ENCODE measurements at regions not wholly inside any gene's neighbourhood (a gene's known extent, or its start where the extent isn't known, plus 50 kb on each side); places are given as distances from the start of the nearest gene placed in this dataset.

DNA sequence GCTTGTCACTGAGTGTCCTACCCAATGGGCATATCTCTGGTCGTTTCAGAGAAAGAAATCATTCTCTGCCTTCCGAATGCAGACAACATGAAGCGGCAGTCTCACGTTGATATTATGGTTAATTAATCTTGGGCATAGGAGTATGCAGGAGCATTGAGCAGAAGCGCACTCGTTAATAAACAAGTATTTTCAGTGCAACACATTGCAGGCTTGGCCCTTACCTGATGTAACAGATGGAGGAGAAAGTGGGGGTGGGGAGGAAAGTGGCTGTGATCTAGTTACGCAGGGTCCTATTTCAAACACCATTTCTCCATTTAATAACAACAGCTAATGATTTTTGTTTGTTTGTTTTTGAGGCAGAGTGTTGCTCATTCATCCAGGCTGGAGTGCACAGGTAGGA, 414.0 kb upstream of the RBFOX1 start:
- DNase-seq (ENCODE audit: low read depth) = no peak
- TF ChIP-seq, protein P1, sequence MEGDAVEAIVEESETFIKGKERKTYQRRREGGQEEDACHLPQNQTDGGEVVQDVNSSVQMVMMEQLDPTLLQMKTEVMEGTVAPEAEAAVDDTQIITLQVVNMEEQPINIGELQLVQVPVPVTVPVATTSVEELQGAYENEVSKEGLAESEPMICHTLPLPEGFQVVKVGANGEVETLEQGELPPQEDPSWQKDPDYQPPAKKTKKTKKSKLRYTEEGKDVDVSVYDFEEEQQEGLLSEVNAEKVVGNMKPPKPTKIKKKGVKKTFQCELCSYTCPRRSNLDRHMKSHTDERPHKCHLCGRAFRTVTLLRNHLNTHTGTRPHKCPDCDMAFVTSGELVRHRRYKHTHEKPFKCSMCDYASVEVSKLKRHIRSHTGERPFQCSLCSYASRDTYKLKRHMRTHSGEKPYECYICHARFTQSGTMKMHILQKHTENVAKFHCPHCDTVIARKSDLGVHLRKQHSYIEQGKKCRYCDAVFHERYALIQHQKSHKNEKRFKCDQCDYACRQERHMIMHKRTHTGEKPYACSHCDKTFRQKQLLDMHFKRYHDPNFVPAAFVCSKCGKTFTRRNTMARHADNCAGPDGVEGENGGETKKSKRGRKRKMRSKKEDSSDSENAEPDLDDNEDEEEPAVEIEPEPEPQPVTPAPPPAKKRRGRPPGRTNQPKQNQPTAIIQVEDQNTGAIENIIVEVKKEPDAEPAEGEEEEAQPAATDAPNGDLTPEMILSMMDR (IDR thresholded peaks at IDR 0.05; ENCODE audit: insufficient read depth, low read depth, low read length, missing control alignments) = no peak

DNA sequence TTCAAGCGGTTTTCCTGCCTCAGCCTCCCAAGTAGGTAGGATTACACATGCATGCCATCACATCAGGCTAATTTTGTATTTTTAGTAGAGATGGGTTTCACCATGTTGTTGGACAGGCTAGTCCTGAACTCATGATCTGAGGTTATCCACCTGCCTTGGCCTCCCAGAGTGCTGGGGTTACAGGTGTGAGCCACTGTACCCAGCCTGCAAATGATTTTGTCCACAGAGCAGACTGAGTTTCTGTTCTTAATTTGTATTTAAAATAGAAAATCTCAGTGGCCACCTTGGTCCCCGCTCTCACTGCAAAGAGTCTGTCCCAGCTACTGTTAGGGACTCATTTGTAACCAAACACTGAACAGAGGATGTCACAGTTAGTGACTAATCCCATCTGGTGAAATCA, 415.7 kb upstream of the RBFOX1 start:
- DNase-seq (ENCODE audit: low read depth) = no peak
- H3K4me3 ChIP-seq (ENCODE audit: low read length) = no peak overlapping the region

More for the DNA sequence above, 414.0 kb upstream of the RBFOX1 start:
- no peak overlapping the region for H3K4me3 ChIP-seq (ENCODE audit: low read length)

DNA sequence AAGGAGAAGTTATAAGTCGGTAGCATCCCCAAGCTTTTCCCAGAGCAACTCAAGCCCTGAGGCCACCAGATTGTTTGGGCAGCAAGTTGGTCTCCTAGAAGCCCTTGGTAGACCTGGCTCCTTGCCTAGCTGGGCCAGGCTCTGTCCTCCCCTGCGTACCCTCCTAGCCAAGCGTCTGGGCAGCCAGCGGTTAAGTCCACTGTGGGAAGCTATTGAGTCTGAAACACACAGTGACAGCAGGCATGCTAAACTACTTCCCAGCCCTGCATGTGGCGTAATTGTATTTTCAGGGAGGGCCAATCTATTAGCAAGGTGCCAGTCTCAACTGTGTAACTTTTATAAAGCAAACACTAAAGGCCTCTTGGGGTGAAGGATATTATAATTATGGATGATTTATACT, 419.1 kb upstream of the RBFOX1 start:
- no peak overlapping the region for H3K4me3 ChIP-seq (ENCODE audit: low read length)
- no peak for DNase-seq (ENCODE audit: low read depth)
- TF ChIP-seq, protein P1 (IDR thresholded peaks at IDR 0.05; ENCODE audit: insufficient read depth, low read depth, low read length, missing control alignments) = no peak

More for the DNA sequence above, 415.7 kb upstream of the RBFOX1 start:
- TF ChIP-seq, protein P1 (IDR thresholded peaks at IDR 0.05; ENCODE audit: insufficient read depth, low read depth, low read length, missing control alignments) = no peak

DNA sequence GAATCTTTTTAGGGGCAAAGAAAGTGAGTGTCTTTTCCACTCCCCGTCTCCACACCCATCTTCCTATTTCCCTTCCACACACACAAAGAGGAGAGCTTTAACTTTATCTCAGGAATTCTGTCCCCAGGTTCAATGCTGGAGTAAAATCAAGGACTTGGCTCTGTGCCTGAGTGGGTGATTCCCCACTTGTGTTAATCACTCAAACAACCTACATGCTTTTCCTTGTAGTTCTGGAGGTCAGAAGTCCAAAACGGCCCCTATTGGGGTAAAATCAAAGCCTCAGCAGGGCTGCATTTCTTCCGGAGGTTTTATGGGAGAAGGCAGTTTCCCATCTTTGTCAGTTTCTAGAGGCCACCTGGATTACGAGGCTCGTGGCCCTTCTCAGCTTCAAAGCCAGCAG, 422.3 kb upstream of the RBFOX1 start:
- TF ChIP-seq, protein P1 (IDR thresholded peaks at IDR 0.05; ENCODE audit: insufficient read depth, low read depth, low read length, missing control alignments) = no peak
- no peak overlapping the region for H3K4me3 ChIP-seq (ENCODE audit: low read length)
- DNase-seq (ENCODE audit: low read depth) = no peak

DNA sequence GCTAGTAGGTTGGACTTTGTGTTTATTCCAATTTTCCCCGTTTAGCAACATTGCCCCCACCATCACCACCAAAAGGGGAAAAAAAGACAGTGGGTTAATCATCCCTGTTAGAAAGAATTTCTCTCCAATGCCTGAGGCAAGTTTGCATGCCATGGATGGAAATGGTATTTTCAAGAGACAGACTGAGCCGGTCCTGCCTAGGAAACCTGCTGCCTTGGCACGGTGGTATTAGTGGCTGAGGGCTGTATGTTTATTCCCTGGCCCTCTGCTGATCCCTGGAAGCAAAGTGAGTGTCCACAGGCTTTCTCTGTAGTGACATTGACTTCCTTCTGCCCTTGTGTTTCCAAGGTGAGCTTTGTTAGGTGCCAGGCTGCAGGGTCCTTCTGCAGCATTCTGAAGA, 427.0 kb upstream of the RBFOX1 start:
- no peak overlapping the region for H3K4me3 ChIP-seq (ENCODE audit: low read length)
- no peak for DNase-seq (ENCODE audit: low read depth)
- TF ChIP-seq, protein P1 (IDR thresholded peaks at IDR 0.05; ENCODE audit: insufficient read depth, low read depth, low read length, missing control alignments) = no peak

DNA sequence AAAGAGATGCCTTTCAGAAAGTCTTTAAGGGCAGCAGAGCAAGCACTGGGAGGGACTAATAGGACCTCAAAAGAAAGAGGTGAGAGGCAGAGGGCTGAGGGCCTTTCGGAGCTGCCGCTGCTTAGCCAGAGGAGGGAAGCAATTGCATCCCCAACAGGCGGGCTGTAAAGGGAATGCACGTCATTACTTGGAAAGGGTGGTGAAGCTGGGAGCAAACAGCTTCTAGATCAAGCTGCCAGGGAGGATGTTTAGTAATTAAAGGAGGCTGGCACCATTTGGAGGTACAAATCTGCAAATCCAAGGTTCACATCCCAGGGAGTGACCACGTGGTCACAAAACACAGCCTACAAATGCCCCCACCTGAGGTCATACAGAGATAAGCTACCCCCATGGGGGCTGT, 429.0 kb upstream of the RBFOX1 start:
- no peak for DNase-seq (ENCODE audit: low read depth)
- TF ChIP-seq, protein P1 (IDR thresholded peaks at IDR 0.05; ENCODE audit: insufficient read depth, low read depth, low read length, missing control alignments) = no peak
- no peak overlapping the region for H3K4me3 ChIP-seq (ENCODE audit: low read length)

DNA sequence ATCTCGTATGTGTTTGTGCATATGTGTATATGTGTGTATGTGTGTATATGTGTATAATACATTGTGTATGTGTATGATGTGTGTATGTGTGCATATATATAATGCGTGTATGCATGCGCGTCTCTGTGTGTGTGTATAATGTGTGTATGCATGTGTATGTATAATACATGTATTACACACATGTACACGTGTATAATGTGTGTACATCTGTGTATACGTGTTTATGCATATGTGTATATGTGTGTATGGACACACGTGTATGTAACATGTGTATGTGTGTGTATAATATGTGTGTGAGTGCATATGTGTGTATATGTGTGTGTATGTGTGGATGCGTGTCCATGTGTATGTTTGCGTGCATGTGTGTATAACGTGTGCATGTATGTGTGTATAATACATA, 433.7 kb upstream of the RBFOX1 start:
- H3K4me3 ChIP-seq (ENCODE audit: low read length) = no peak overlapping the region
- TF ChIP-seq, protein P1 (IDR thresholded peaks at IDR 0.05; ENCODE audit: insufficient read depth, low read depth, low read length, missing control alignments) = no peak
- DNase-seq (ENCODE audit: low read depth) = no peak

All from epithelial cell of esophagus (primary cell).